GM23248 (cell line): ENCODE measurements at regions not wholly inside any gene's neighbourhood (a gene's known extent, or its start where the extent isn't known, plus 50 kb on each side); places are given as distances from the start of the nearest gene placed in this dataset.

ENCODE experiments used
- DNase-seq: peaks from one replicate; pipeline ENCODE4 v3.0.0-alpha.2; 2015
- H2AFZ ChIP-seq: fragments of 200-600 bp; sonication (generic); 2 replicates; pipeline ENCODE4 v1.6.1; 2016; ENCODE audit warnings: antibody characterized with exemption
- H3F3A ChIP-seq: fragments of 200-600 bp; sonication (generic); 2 replicates; pipeline ENCODE4 v1.6.1; 2016; ENCODE audit warnings: mild to moderate bottlenecking, antibody characterized with exemption, mixed run types; ENCODE audit not compliant: insufficient read depth
- H3K27ac ChIP-seq: fragments of 200-600 bp; sonication (generic); 2 replicates; pipeline ENCODE4 v1.5.1; 2016; ENCODE audit warnings: mild to moderate bottlenecking
- H3K27me3 ChIP-seq: fragments of 200-600 bp; sonication (generic); replicated peaks from 2 replicates; pipeline ENCODE4 v1.6.1; 2016; ENCODE audit warnings: mild to moderate bottlenecking; ENCODE audit not compliant: insufficient read depth
- H3K36me3 ChIP-seq: fragments of 200-600 bp; sonication (generic); 2 replicates; pipeline ENCODE4 v1.6.1; 2016; ENCODE audit warnings: low read depth, mild to moderate bottlenecking
- H3K4me1 ChIP-seq: fragments of 200-600 bp; sonication (generic); 2 replicates; pipeline ENCODE4 v1.6.1; 2016; ENCODE audit warnings: mild to moderate bottlenecking; ENCODE audit not compliant: insufficient read depth
- H3K4me2 ChIP-seq: fragments of 200-600 bp; sonication (generic); one replicate; pipeline ENCODE4 v1.6.1; 2016; ENCODE audit warnings: mild to moderate bottlenecking; ENCODE audit not compliant: unreplicated experiment
- H3K4me3 ChIP-seq: fragments of 200-600 bp; sonication (generic); 2 replicates; pipeline ENCODE4 v1.5.1; 2016; ENCODE audit warnings: mild to moderate bottlenecking
- H3K79me2 ChIP-seq: fragments of 200-600 bp; sonication (generic); 2 replicates; pipeline ENCODE4 v1.6.1; 2016; ENCODE audit warnings: mild to moderate bottlenecking; ENCODE audit not compliant: insufficient read depth
- H3K9ac ChIP-seq: fragments of 200-600 bp; sonication (generic); 2 replicates; pipeline ENCODE4 v1.6.1; 2016; ENCODE audit warnings: mild to moderate bottlenecking
- H3K9me2 ChIP-seq: fragments of 200-600 bp; sonication (generic); 2 replicates; pipeline ENCODE4 v1.6.1; 2016; ENCODE audit warnings: mixed run types, mild to moderate bottlenecking, moderate library complexity; ENCODE audit not compliant: insufficient read depth
- H3K9me3 ChIP-seq: fragments of 200-600 bp; sonication (generic); one replicate; pipeline ENCODE4 v1.6.1; 2017; ENCODE audit warnings: low read depth
- H4K20me1 ChIP-seq: fragments of 200-600 bp; sonication (generic); 2 replicates; pipeline ENCODE4 v1.6.0; 2016; ENCODE audit not compliant: insufficient read depth
- EZH2 ChIP-seq: fragments of 200-600 bp; sonication (generic); IDR thresholded peaks from 2 replicates; pipeline ENCODE4 v1.6.1; 2018; ENCODE audit warnings: antibody characterized with exemption, mild to moderate bottlenecking; ENCODE audit not compliant: insufficient read depth, poor library complexity, severe bottlenecking
- EZH2phosphoT487 ChIP-seq: fragments of 200-600 bp; sonication (generic); IDR thresholded peaks from 2 replicates; pipeline ENCODE4 v1.6.1; 2018; ENCODE audit warnings: antibody characterized with exemption, moderate library complexity, mild to moderate bottlenecking, low read depth; ENCODE audit not compliant: insufficient read depth
- WGBS, 2 experiments: methylation state at CpG; one replicate each; pipeline ENCODE4 v1.1.6; 2015 to 2017; ENCODE audit warnings: low lambda C conversion rate in 2 of 2, low coverage in 1 of 2; ENCODE audit errors: missing lambda C conversion rate in 2 of 2; 5-methylcytosine and 5-hydroxymethylcytosine counted together
- in situ Hi-C: fragments of 300-500 bp; cut with MboI; formaldehyde crosslinking; loops from 2 replicates; pipeline ENCODE4 v1.15.0; 2020

- no peaks in the 10 kb centered on the region for H3K79me2 ChIP-seq
- DNase-seq, result no peak
- WGBS, 2 experiments, result 98% methylated on average over 7 of the region's 7 CpGs
- no peak overlapping the region for H3K4me3 ChIP-seq
- H3K27ac ChIP-seq, result no peak overlapping the region
- no peaks in the 10 kb centered on the region for H4K20me1 ChIP-seq
- no peak overlapping the region for H2AFZ ChIP-seq
- H3K4me1 ChIP-seq, result no peaks in the 10 kb centered on the region
- no peak overlapping the region for H3K9ac ChIP-seq
- H3K9me2 ChIP-seq, result peaks cover 1% of the 10 kb centered on the region; the same call in 1 of the 2 replicates
- no peaks in the 10 kb centered on the region for H3K9me3 ChIP-seq
- no peaks in the 10 kb centered on the region for H3F3A ChIP-seq
- H3K27me3 ChIP-seq, result no peaks in the 10 kb centered on the region
- H3K36me3 ChIP-seq, result peaks cover 13% of the 10 kb centered on the region; the same call in 1 of the 2 replicates
- TF ChIP-seq EZH2, result no peak
- TF ChIP-seq EZH2phosphoT487, result no peak
- H3K4me2 ChIP-seq, result no peak overlapping the region
- in situ Hi-C loops, result no loop called here
Measured at GRCh38 chr15:62834686-62835329, 207.7 kb upstream of the TPM1 start.

DNA sequence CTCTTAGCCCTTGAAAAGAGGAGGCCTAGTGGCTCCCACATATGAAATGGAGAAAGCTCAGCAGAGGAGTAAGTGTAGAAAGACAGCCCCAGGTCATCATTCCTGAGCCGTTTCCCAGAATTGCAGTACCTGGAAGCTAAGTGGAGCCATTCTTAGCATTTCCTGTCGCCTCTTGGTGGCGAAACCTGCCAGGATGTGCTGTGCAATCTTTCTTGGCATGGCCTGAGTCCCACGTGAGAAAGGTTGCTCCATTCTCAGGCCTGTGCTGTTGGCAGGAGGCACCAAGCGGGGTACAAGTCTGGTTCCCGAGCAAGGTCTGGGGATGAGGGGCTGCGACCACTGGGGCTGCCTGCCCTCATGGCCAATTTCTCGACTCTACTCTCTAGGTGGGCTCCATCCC lies 207.2 kb upstream of the TPM1 start:
- H3K4me3 ChIP-seq, result no peak overlapping the region
- no peak overlapping the region for H2AFZ ChIP-seq
- H3K4me2 ChIP-seq, result no peak overlapping the region
- DNase-seq, result no peak
- in situ Hi-C loops, result no loop called here
- peaks cover 13% of the 10 kb centered on the region; the same call in 1 of the 2 replicates for H3K36me3 ChIP-seq
- H3K79me2 ChIP-seq, result no peaks in the 10 kb centered on the region
- no peaks in the 10 kb centered on the region for H3F3A ChIP-seq
- no peaks in the 10 kb centered on the region for H3K4me1 ChIP-seq
- no peak overlapping the region for H3K9ac ChIP-seq
- no peaks in the 10 kb centered on the region for H3K9me3 ChIP-seq
- H3K9me2 ChIP-seq, result no peaks in the 10 kb centered on the region
- H3K27me3 ChIP-seq, result no peaks in the 10 kb centered on the region
- WGBS, 2 experiments, result 85 to 90% methylated on average over 8 of the region's 8 CpGs
- no peak overlapping the region for H3K27ac ChIP-seq
- no peaks in the 10 kb centered on the region for H4K20me1 ChIP-seq
- TF ChIP-seq EZH2 (no peak), EZH2phosphoT487 (no peak)

DNA sequence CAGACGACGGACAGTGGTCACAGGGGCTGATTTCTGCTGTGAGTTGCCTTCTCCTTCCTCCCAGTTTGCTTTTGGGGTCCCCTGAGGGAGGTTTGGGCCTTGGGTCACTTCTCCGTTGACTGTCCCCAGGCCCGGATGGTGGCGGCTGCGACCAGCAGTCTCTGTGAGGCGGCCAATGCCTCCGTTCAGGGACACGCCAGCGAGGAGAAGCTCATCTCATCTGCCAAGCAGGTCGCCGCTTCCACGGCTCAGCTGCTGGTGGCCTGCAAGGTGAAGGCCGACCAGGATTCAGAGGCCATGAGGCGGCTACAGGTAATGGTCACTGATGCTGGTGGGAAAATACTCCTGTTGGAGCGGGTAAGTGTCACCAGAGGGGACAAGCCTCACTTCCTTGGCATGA lies 206.8 kb upstream of the TPM1 start:
- peaks cover 13% of the 10 kb centered on the region; the same call in 1 of the 2 replicates for H3K36me3 ChIP-seq
- H3K4me2 ChIP-seq, result no peak overlapping the region
- WGBS, 2 experiments, result 95 to 96% methylated on average over 16 of the region's 16 CpGs
- no peaks in the 10 kb centered on the region for H3F3A ChIP-seq
- TF ChIP-seq EZH2phosphoT487 (no peak), EZH2 (no peak)
- in situ Hi-C loops, result no loop called here
- no peak overlapping the region for H3K4me3 ChIP-seq
- H2AFZ ChIP-seq, result no peak overlapping the region
- no peak for DNase-seq
- H3K27ac ChIP-seq, result no peak overlapping the region
- H3K4me1 ChIP-seq, result no peaks in the 10 kb centered on the region
- H3K9me2 ChIP-seq, result no peaks in the 10 kb centered on the region
- no peaks in the 10 kb centered on the region for H3K79me2 ChIP-seq
- H3K9me3 ChIP-seq, result no peaks in the 10 kb centered on the region
- H3K9ac ChIP-seq, result no peak overlapping the region
- H3K27me3 ChIP-seq, result no peaks in the 10 kb centered on the region
- no peaks in the 10 kb centered on the region for H4K20me1 ChIP-seq

GRCh38 chr15:62840526-62841268 lies 201.8 kb upstream of the TPM1 start:
- Histone ChIP-seq H3K4me2 (no peak overlapping the region), H3F3A (no peaks in the 10 kb centered on the region), H4K20me1 (no peaks in the 10 kb centered on the region), H3K4me1 (peaks cover 13% of the 10 kb centered on the region), H3K36me3 (peaks cover 13% of the 10 kb centered on the region; the same call in 1 of the 2 replicates), H2AFZ (no peak overlapping the region), H3K27ac (no peak overlapping the region), H3K27me3 (no peaks in the 10 kb centered on the region), H3K9ac (no peak overlapping the region), H3K4me3 (no peak overlapping the region), H3K9me2 (no peaks in the 10 kb centered on the region), H3K9me3 (no peaks in the 10 kb centered on the region), H3K79me2 (no peaks in the 10 kb centered on the region)
- TF ChIP-seq EZH2, result no peak
- TF ChIP-seq EZH2phosphoT487, result no peak
- DNase-seq, result no peak
- 93% methylated on average over 22 of the region's 22 CpGs for WGBS, 2 experiments
- in situ Hi-C loops, result no loop called here
